PC-3 (cell line): ENCODE measurements at regions not wholly inside any gene's neighbourhood (a gene's known extent, or its start where the extent isn't known, plus 50 kb on each side); places are given as distances from the start of the nearest gene placed in this dataset.

Experiments
- ATAC-seq: fragments of 200-7000 bp; cut with Tn5 transposase; 2 replicates; pipeline ENCODE4 v1.9.1; 2020; ENCODE audit warnings: mild to moderate bottlenecking, moderate library complexity
- BruUV-seq: library from RNA; stranded (reverse); fragments of 400-500 nt; replicated peaks from 2 replicates; lab custom pipeline; 2021; lab: Mats Ljungman, UMichigan
- CTCF ChIA-PET: fragments of 300-600 bp; sonication (Branson Sonifier 250); formaldehyde crosslinking; loops from one replicate; lab custom pipeline; 2022; ENCODE audit warnings: antibody characterized with exemption; lab: Charles Lee
- POLR2A ChIA-PET: fragments of 300-600 bp; sonication (Branson Sonifier 250); formaldehyde crosslinking; loops from one replicate; lab custom pipeline; 2022; ENCODE audit warnings: antibody characterized with exemption; ENCODE audit not compliant: unreplicated experiment; lab: Charles Lee
- DNase-seq: peaks from one replicate; pipeline ENCODE4 v3.0.0-alpha.2; 2015
- H2AFZ ChIP-seq: fragments of 300-600 bp; sonication (generic); 2 replicates; pipeline ENCODE4 v1.6.0; 2016; ENCODE audit warnings: antibody characterized with exemption, low read length
- H3F3A ChIP-seq: fragments of 300-600 bp; sonication (generic); one replicate; pipeline ENCODE4 v1.6.0; 2017; ENCODE audit warnings: antibody characterized with exemption, low read length, control low read depth, mild to moderate bottlenecking; ENCODE audit not compliant: unreplicated experiment
- H3K27ac ChIP-seq: fragments of 300-600 bp; sonication (generic); 2 replicates; pipeline ENCODE4 v1.5.1; 2016; ENCODE audit warnings: mild to moderate bottlenecking, low read length
- H3K27me3 ChIP-seq: fragments of 300-600 bp; sonication (generic); 2 replicates; pipeline ENCODE4 v1.6.1; 2016; ENCODE audit warnings: low read length, mixed read lengths
- H3K36me3 ChIP-seq: fragments of 300-600 bp; sonication (generic); 2 replicates; pipeline ENCODE4 v1.6.1; 2016; ENCODE audit warnings: low read depth, mixed run types, low read length, mixed read lengths
- H3K4me1 ChIP-seq: fragments of 300-600 bp; sonication (generic); 2 replicates; pipeline ENCODE4 v1.5.1; 2016; ENCODE audit warnings: low read length; ENCODE audit not compliant: insufficient read depth
- H3K4me2 ChIP-seq: fragments of 300-600 bp; sonication (generic); 2 replicates; pipeline ENCODE4 v1.6.0; 2016; ENCODE audit warnings: low read length
- H3K4me3 ChIP-seq: fragments of 300-600 bp; sonication (generic); 2 replicates; pipeline ENCODE4 v1.5.1; 2016; ENCODE audit warnings: mild to moderate bottlenecking, low read length, mixed read lengths
- H3K79me2 ChIP-seq: fragments of 300-600 bp; sonication (generic); 2 replicates; pipeline ENCODE4 v1.6.1; 2017; ENCODE audit warnings: low read length, mixed read lengths
- H3K9ac ChIP-seq: fragments of 300-600 bp; sonication (generic); 2 replicates; pipeline ENCODE4 v1.6.0; 2016; ENCODE audit warnings: mild to moderate bottlenecking, low read length
- H3K9me2 ChIP-seq: fragments of 300-600 bp; sonication (generic); replicated peaks from 2 replicates; pipeline ENCODE4 v1.6.1; 2016; ENCODE audit warnings: mixed run types, low read length, mixed read lengths
- H3K9me3 ChIP-seq: fragments of 300-600 bp; sonication (generic); 2 replicates; pipeline ENCODE4 v1.6.1; 2016; ENCODE audit warnings: low read length, mixed read lengths
- H4K20me1 ChIP-seq: fragments of 300-600 bp; sonication (generic); 2 replicates; pipeline ENCODE4 v1.6.1; 2016; ENCODE audit warnings: low read length, mixed read lengths
- EZH2 ChIP-seq: fragments of 300-600 bp; sonication (generic); IDR thresholded peaks from one replicate; pipeline ENCODE4 v1.6.1; 2017; ENCODE audit warnings: antibody characterized with exemption, mild to moderate bottlenecking, low read length; ENCODE audit not compliant: unreplicated experiment
- EZH2phosphoT487 ChIP-seq: fragments of 300-600 bp; sonication (generic); IDR thresholded peaks from 2 replicates; pipeline ENCODE4 v1.6.1; 2018; ENCODE audit warnings: mild to moderate bottlenecking, antibody characterized with exemption, low read length, borderline replicate concordance
- intact Hi-C: fragments of 100-400 bp; cut with micrococcal nuclease; formaldehyde crosslinking; loops from 2 replicates; pipeline ENCODE4 v1.9.0; 2023
- TF ChIP-seq, protein P1 (sequence below): fragments of 300-600 bp; sonication (generic); conservative IDR thresholded peaks from 2 replicates; pipeline ENCODE4 v1.5.1; 2017; ENCODE audit warnings: antibody characterized with exemption, low read depth, mild to moderate bottlenecking, low read length

DNA sequence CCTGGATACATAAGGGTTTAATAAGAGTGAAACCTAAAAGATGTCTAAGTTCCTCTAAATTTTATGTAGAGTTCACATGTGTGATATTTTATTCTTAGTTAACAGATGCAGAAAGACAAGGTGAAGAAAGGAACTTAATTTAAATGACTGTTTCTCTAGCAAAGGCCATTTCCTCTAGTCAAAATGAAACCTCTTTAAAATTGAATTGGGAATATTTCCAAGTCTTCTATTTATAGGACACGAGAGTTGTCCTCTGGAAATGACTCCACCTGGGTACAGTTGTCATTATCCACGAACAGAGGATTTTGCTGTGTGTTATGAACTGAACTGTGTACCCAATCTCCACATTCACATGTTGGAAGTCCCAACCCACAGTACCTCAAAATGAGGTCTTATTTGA is 64.5 kb upstream of the KCNK1 start:
- no TSS peak for BruUV-seq
- intact Hi-C loops, result no loop called here
- ChIA-PET CTCF (no interaction called here), POLR2A (no interaction called here)
- Histone ChIP-seq H3K4me2 (no peak overlapping the region), H3K27ac (no peak overlapping the region), H3F3A (no peaks in the 10 kb centered on the region), H3K36me3 (no peaks in the 10 kb centered on the region), H3K4me3 (no peak overlapping the region), H3K9ac (no peak overlapping the region), H3K27me3 (no peaks in the 10 kb centered on the region), H3K4me1 (peaks cover 11% of the 10 kb centered on the region), H3K79me2 (no peaks in the 10 kb centered on the region), H4K20me1 (no peaks in the 10 kb centered on the region), H3K9me2 (no peaks in the 10 kb centered on the region), H2AFZ (no peak overlapping the region), H3K9me3 (no peaks in the 10 kb centered on the region)
- ATAC-seq, result no peak
- DNase-seq, result no peak
- TF ChIP-seq, protein P1, sequence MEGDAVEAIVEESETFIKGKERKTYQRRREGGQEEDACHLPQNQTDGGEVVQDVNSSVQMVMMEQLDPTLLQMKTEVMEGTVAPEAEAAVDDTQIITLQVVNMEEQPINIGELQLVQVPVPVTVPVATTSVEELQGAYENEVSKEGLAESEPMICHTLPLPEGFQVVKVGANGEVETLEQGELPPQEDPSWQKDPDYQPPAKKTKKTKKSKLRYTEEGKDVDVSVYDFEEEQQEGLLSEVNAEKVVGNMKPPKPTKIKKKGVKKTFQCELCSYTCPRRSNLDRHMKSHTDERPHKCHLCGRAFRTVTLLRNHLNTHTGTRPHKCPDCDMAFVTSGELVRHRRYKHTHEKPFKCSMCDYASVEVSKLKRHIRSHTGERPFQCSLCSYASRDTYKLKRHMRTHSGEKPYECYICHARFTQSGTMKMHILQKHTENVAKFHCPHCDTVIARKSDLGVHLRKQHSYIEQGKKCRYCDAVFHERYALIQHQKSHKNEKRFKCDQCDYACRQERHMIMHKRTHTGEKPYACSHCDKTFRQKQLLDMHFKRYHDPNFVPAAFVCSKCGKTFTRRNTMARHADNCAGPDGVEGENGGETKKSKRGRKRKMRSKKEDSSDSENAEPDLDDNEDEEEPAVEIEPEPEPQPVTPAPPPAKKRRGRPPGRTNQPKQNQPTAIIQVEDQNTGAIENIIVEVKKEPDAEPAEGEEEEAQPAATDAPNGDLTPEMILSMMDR, result no peak
- TF ChIP-seq EZH2 (no peak), EZH2phosphoT487 (no peak)

DNA sequence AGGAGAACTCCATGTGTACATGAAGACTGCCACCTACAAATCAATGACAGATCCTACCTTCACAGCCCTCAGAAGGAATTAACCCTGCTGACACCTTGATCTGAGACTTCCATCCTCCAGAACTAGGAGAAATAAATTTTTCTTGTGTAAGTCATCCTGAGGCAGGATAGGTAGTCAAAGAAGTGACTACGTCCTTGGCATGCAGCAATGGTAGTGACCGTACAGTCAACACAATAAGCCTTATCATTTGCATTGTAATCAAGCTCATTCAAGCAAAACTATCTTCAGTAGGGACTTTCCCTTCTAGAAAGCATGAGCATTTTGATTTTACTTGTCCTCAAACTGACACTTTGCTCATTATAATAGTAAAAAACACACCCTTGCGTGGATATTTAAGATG is 64.0 kb upstream of the KCNK1 start:
- ChIA-PET POLR2A (no interaction called here), CTCF (no interaction called here)
- peaks cover 11% of the 10 kb centered on the region for H3K4me1 ChIP-seq
- no peaks in the 10 kb centered on the region for H3K9me2 ChIP-seq
- H2AFZ ChIP-seq, result no peak overlapping the region
- no TSS peak for BruUV-seq
- H4K20me1 ChIP-seq, result no peaks in the 10 kb centered on the region
- ATAC-seq (no peak), DNase-seq (peak; percentile 31)
- TF ChIP-seq EZH2phosphoT487 (no peak), EZH2 (no peak)
- TF ChIP-seq, protein P1, result no peak
- no peaks in the 10 kb centered on the region for H3K27me3 ChIP-seq
- H3K4me2 ChIP-seq, result no peak overlapping the region
- no peak overlapping the region for H3K27ac ChIP-seq
- H3F3A ChIP-seq, result no peaks in the 10 kb centered on the region
- no peaks in the 10 kb centered on the region for H3K9me3 ChIP-seq
- no peaks in the 10 kb centered on the region for H3K36me3 ChIP-seq
- intact Hi-C loops, result no loop called here
- no peaks in the 10 kb centered on the region for H3K79me2 ChIP-seq
- no peak overlapping the region for H3K4me3 ChIP-seq
- no peak overlapping the region for H3K9ac ChIP-seq

DNA sequence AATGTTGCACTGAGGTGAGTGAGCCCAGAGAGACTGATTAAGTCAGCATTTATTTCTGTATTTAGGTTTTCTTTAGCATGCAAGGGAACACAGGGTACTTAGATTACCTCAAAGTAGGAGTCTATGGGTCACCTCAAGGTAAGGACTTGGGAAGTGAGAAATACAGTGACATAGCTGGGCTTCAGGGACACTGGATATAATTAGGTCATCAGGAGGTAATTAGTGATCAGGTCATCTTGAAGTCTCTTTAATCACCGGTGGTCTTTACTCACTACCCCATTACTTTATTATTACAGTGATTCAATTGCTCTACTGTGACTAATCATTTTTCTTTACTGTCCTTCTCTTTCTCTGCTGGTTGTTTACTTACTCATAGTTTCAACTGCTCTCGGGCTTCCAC is 59.9 kb upstream of the KCNK1 start:
- DNase-seq, result peak; percentile 47
- H3K4me3 ChIP-seq, result no peak overlapping the region
- ChIA-PET POLR2A (no interaction called here), CTCF (no interaction called here)
- no peaks in the 10 kb centered on the region for H3K9me2 ChIP-seq
- TF ChIP-seq EZH2 (no peak), EZH2phosphoT487 (no peak)
- TF ChIP-seq, protein P1, result no peak
- 0 out of 2 replicates have a peak overlapping the region, but pooled peaks have one; percentile 13 for H3K4me2 ChIP-seq
- ATAC-seq, result peak; percentile 86
- H3K79me2 ChIP-seq, result no peaks in the 10 kb centered on the region
- H3K36me3 ChIP-seq, result no peaks in the 10 kb centered on the region
- no peaks in the 10 kb centered on the region for H3F3A ChIP-seq
- peaks cover 11% of the 10 kb centered on the region for H3K4me1 ChIP-seq
- no peak overlapping the region for H2AFZ ChIP-seq
- no peaks in the 10 kb centered on the region for H3K9me3 ChIP-seq
- no peaks in the 10 kb centered on the region for H4K20me1 ChIP-seq
- no peak overlapping the region for H3K9ac ChIP-seq
- intact Hi-C loops, result no loop called here
- peak overlapping the region; percentile 16; the same call in 1 of the 2 replicates for H3K27ac ChIP-seq
- no TSS peak for BruUV-seq
- no peaks in the 10 kb centered on the region for H3K27me3 ChIP-seq
